Keratinocyte (primary cell): ENCODE measurements at regions not wholly inside any gene's neighbourhood (a gene's known extent, or its start where the extent isn't known, plus 50 kb on each side); places are given as distances from the start of the nearest gene placed in this dataset.

Source experiments
- DNase-seq: peaks from one replicate; pipeline ENCODE4 v3.0.0-alpha.2; 2011; ENCODE audit warnings: low read depth, missing footprints, low spot score
- FAIRE-seq: peaks from 2 replicates; lab custom pipeline; 2011; peaks lifted over from hg19 to GRCh38; lab: Jason Lieb, UNC
- H2AFZ ChIP-seq: 2 replicates; pipeline ENCODE4 v1.6.0; 2012; ENCODE audit warnings: low read length, control low read depth, inconsistent platforms; ENCODE audit not compliant: control insufficient read depth
- H3K27ac ChIP-seq: 2 replicates; pipeline ENCODE4 v1.5.1; 2011; ENCODE audit warnings: low read length; ENCODE audit not compliant: control insufficient read depth, insufficient read depth
- H3K27me3 ChIP-seq: 3 replicates; pipeline ENCODE4 v1.6.0; 2011; ENCODE audit warnings: low read length; ENCODE audit not compliant: control insufficient read depth, insufficient read depth; ENCODE audit errors: extremely low read depth
- H3K36me3 ChIP-seq, 2 experiments: 2 replicates in 1 of 2; 3 replicates in 1 of 2; pipeline ENCODE4 v1.5.1; 2011; ENCODE audit warnings: low read length in 2 of 2, mild to moderate bottlenecking in 1 of 2; ENCODE audit not compliant: control insufficient read depth in 2 of 2, insufficient read depth in 2 of 2; ENCODE audit errors: extremely low read depth in 1 of 2
- H3K4me1 ChIP-seq: 3 replicates; pipeline ENCODE4 v1.5.1; 2011; ENCODE audit warnings: low read length; ENCODE audit not compliant: control insufficient read depth, insufficient read depth; ENCODE audit errors: extremely low read depth
- H3K4me2 ChIP-seq: 3 replicates; pipeline ENCODE4 v1.6.0; 2011; ENCODE audit warnings: low read depth, low read length; ENCODE audit not compliant: control insufficient read depth, insufficient read depth; ENCODE audit errors: extremely low read depth
- H3K4me3 ChIP-seq, 3 experiments: fragments of 200-600 bp in 1 of 3; sonication (generic) in 1 of 3; 2 replicates in 2 of 3; 3 replicates in 1 of 3; pipeline ENCODE4 v1.5.1; 2011 to 2016; ENCODE audit warnings: low read length in 3 of 3, mild to moderate bottlenecking in 3 of 3, control low read depth in 2 of 3, inconsistent platforms in 1 of 3, low read depth in 1 of 3, mixed read lengths in 1 of 3, mixed run types in 1 of 3, moderate library complexity in 1 of 3; ENCODE audit not compliant: control insufficient read depth in 2 of 3, insufficient read depth in 2 of 3; ENCODE audit errors: extremely low read depth in 1 of 3
- H3K79me2 ChIP-seq: 2 replicates; pipeline ENCODE4 v1.6.0; 2012; ENCODE audit warnings: low read length; ENCODE audit not compliant: control insufficient read depth, insufficient read depth
- H3K9ac ChIP-seq: 3 replicates; pipeline ENCODE4 v1.6.0; 2011; ENCODE audit warnings: low read length; ENCODE audit not compliant: control insufficient read depth, insufficient read depth; ENCODE audit errors: extremely low read depth
- H3K9me1 ChIP-seq: 3 replicates; pipeline ENCODE4 v1.6.0; 2011; ENCODE audit warnings: low read length; ENCODE audit not compliant: control insufficient read depth, insufficient read depth; ENCODE audit errors: extremely low read depth
- H3K9me3 ChIP-seq: 2 replicates; pipeline ENCODE4 v1.5.1; 2012; ENCODE audit warnings: low read depth, low read length; ENCODE audit not compliant: control insufficient read depth
- H4K20me1 ChIP-seq: 3 replicates; pipeline ENCODE4 v1.6.0; 2011; ENCODE audit warnings: low read length; ENCODE audit not compliant: control insufficient read depth, insufficient read depth; ENCODE audit errors: extremely low read depth
- CTCF ChIP-seq, 3 experiments: IDR thresholded peaks in 1 of 3; conservative IDR thresholded peaks in 1 of 3; optimal IDR thresholded peaks in 1 of 3; 2 replicates in 2 of 3; 3 replicates in 1 of 3; pipeline versions ENCODE3 to v1.5.1; 2011; ENCODE audit warnings: low read length in 3 of 3, mild to moderate bottlenecking in 3 of 3, moderate library complexity in 2 of 3, control low read depth in 1 of 3, inconsistent platforms in 1 of 3; ENCODE audit not compliant: insufficient read depth in 2 of 3; ENCODE audit errors: extremely low read depth in 1 of 3
- EZH2 ChIP-seq: IDR thresholded peaks from one replicate; pipeline ENCODE4 v1.6.1; 2012; ENCODE audit warnings: inconsistent platforms, mild to moderate bottlenecking, low read length, moderate library complexity
- dilution Hi-C: fragments of 300-500 bp; cut with MboI; formaldehyde crosslinking; loops from one replicate; pipeline ENCODE4 v1.7.0; 2020; ENCODE audit warnings: low sequenced_read_pairs; ENCODE audit not compliant: extremely low pct_ligation_motif_present

DNA sequence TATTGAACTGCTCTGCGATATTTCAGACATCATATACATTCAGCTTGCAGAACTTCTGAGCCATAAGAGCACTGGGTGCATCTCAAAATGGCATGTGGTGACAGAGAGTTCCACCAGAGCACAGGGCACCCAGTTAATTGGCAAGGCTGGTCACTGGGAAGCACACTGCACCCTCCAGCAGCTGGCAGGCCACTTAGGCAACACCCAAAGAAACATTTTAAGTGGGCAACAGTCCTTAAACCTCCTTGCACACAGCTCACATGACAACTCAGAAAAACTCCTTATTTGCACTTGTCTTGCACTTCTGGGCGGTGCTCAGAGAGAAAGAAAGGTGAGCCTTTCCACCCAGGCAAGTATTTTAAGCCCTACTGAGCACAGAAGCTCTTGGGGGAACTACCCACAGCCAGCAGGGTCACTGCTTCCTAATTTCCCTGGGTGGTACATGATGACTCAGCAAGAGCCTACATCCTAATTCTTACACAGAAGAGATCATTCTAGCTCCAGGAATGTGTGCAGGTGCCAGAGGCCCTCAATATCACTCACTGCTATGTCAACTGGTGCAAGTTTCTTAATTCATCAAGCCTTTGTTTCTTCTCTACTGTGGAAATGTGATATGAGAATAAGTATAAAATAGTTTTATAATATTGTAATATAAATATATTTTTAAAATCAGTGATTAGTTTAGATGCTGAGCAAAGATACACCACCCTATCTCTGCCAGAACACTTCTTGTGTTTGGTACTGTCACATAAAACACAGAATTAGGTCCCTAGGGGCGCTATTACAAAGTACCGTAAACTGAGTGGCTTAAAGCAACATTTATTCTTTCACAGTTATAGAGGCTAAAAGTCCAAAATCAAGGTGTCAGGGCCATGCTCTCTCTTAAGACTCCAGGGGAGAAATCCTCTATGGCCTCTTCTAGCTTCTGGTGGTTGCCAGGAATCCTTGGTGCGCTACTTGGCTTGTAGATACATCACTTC, 155.1 kb upstream of the PPARGC1A start:
- Histone ChIP-seq H3K9ac (no peak overlapping the region), H2AFZ (no peak overlapping the region), H3K36me3 (no peaks in the 10 kb centered on the region), H3K27me3 (peaks cover 3% of the 10 kb centered on the region), H3K9me3 (no peaks in the 10 kb centered on the region), H3K4me2 (no peak overlapping the region), H3K4me1 (no peaks in the 10 kb centered on the region), H3K4me3 (no peak overlapping the region), H4K20me1 (no peaks in the 10 kb centered on the region), H3K9me1 (no peaks in the 10 kb centered on the region), H3K79me2 (no peaks in the 10 kb centered on the region), H3K27ac (no peak overlapping the region)
- dilution Hi-C loops: no loop called here
- DNase-seq: no peak
- no peak for FAIRE-seq
- TF ChIP-seq EZH2 (no peak), CTCF (optimal IDR thresholded peaks at IDR 0.05 in 1 of 3, IDR thresholded peaks at IDR 0.05 in 1 of 3, conservative IDR thresholded peaks at IDR 0.05 in 1 of 3; ENCODE audit: extremely low read depth in 1 of 3, insufficient read depth in 2 of 3, low read length in 3 of 3) (no peak)

- Histone ChIP-seq H3K27ac (no peak overlapping the region), H3K9ac (no peak overlapping the region), H3K4me1 (no peaks in the 10 kb centered on the region), H3K79me2 (no peaks in the 10 kb centered on the region), H3K4me3 (no peak overlapping the region), H2AFZ (no peak overlapping the region), H3K36me3 (no peaks in the 10 kb centered on the region), H3K4me2 (no peak overlapping the region), H3K9me1 (no peaks in the 10 kb centered on the region), H4K20me1 (no peaks in the 10 kb centered on the region), H3K9me3 (no peaks in the 10 kb centered on the region), H3K27me3 (peaks cover 3% of the 10 kb centered on the region)
- dilution Hi-C loops: no loop called here
- TF ChIP-seq EZH2 (no peak), CTCF (optimal IDR thresholded peaks at IDR 0.05 in 1 of 3, IDR thresholded peaks at IDR 0.05 in 1 of 3, conservative IDR thresholded peaks at IDR 0.05 in 1 of 3; ENCODE audit: extremely low read depth in 1 of 3, insufficient read depth in 2 of 3, low read length in 3 of 3) (no peak)
- DNase-seq (no peak), FAIRE-seq (no peak)
Observed at GRCh38 chr4:24042094-24042493, 152.2 kb upstream of the PPARGC1A start.
